ENCODE measurements at regions not wholly inside any gene's neighbourhood (a gene's known extent, or its start where the extent isn't known, plus 50 kb on each side); places are given as distances from the start of the nearest gene placed in this dataset.

GRCh38 chr5:152523964-152524363 is 118.9 kb upstream of the NMUR2 start:
- no peak overlapping the region for H3K4me3 ChIP-seq (ENCODE audit: insufficient read depth, low read length, poor library complexity, severe bottlenecking)
- H2AFZ ChIP-seq (ENCODE audit: low read depth, low read length, severe bottlenecking) = no peak overlapping the region
- no peaks in the 10 kb centered on the region for H3K79me2 ChIP-seq (ENCODE audit: insufficient read depth, low read length)
- no peaks in the 10 kb centered on the region for H3K9me2 ChIP-seq (replicated peaks; ENCODE audit: insufficient read depth, low read length)
- H4K20me1 ChIP-seq (ENCODE audit: low read depth, low read length) = no peaks in the 10 kb centered on the region
- H3K4me2 ChIP-seq (ENCODE audit: low read depth, low read length, poor library complexity, severe bottlenecking) = no peak overlapping the region
- H3K9me3 ChIP-seq (ENCODE audit: insufficient read depth, low read length) = no peaks in the 10 kb centered on the region
- no peak overlapping the region for H3K9ac ChIP-seq (ENCODE audit: low read length)
- H3K27ac ChIP-seq (ENCODE audit: low read depth, low read length) = no peak overlapping the region
- no peaks in the 10 kb centered on the region for H3F3A ChIP-seq (ENCODE audit: insufficient read depth)
- no peaks in the 10 kb centered on the region for H3K27me3 ChIP-seq (ENCODE audit: low read length)
- TF ChIP-seq, protein P1, sequence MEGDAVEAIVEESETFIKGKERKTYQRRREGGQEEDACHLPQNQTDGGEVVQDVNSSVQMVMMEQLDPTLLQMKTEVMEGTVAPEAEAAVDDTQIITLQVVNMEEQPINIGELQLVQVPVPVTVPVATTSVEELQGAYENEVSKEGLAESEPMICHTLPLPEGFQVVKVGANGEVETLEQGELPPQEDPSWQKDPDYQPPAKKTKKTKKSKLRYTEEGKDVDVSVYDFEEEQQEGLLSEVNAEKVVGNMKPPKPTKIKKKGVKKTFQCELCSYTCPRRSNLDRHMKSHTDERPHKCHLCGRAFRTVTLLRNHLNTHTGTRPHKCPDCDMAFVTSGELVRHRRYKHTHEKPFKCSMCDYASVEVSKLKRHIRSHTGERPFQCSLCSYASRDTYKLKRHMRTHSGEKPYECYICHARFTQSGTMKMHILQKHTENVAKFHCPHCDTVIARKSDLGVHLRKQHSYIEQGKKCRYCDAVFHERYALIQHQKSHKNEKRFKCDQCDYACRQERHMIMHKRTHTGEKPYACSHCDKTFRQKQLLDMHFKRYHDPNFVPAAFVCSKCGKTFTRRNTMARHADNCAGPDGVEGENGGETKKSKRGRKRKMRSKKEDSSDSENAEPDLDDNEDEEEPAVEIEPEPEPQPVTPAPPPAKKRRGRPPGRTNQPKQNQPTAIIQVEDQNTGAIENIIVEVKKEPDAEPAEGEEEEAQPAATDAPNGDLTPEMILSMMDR (IDR thresholded peaks at IDR 0.05; ENCODE audit: insufficient read depth, low read length, poor library complexity, severe bottlenecking) = no peak
- TF ChIP-seq EZH2phosphoT487 (conservative IDR thresholded peaks at IDR 0.05; ENCODE audit: low read length) = no peak
- H3K36me3 ChIP-seq (ENCODE audit: low read length) = no peaks in the 10 kb centered on the region

- H3K9ac ChIP-seq (ENCODE audit: low read length) = no peak overlapping the region
- H3K27ac ChIP-seq (ENCODE audit: low read depth, low read length) = no peak overlapping the region
- H3K36me3 ChIP-seq (ENCODE audit: low read length) = no peaks in the 10 kb centered on the region
- H3K4me2 ChIP-seq (ENCODE audit: low read depth, low read length, poor library complexity, severe bottlenecking) = no peak overlapping the region
- no peaks in the 10 kb centered on the region for H3K9me2 ChIP-seq (replicated peaks; ENCODE audit: insufficient read depth, low read length)
- TF ChIP-seq, protein P1 (IDR thresholded peaks at IDR 0.05; ENCODE audit: insufficient read depth, low read length, poor library complexity, severe bottlenecking) = no peak
- no peaks in the 10 kb centered on the region for H3K9me3 ChIP-seq (ENCODE audit: insufficient read depth, low read length)
- no peak overlapping the region for H3K4me3 ChIP-seq (ENCODE audit: insufficient read depth, low read length, poor library complexity, severe bottlenecking)
- H4K20me1 ChIP-seq (ENCODE audit: low read depth, low read length) = no peaks in the 10 kb centered on the region
- H3K79me2 ChIP-seq (ENCODE audit: insufficient read depth, low read length) = no peaks in the 10 kb centered on the region
- no peak overlapping the region for H2AFZ ChIP-seq (ENCODE audit: low read depth, low read length, severe bottlenecking)
- no peaks in the 10 kb centered on the region for H3F3A ChIP-seq (ENCODE audit: insufficient read depth)
- no peaks in the 10 kb centered on the region for H3K27me3 ChIP-seq (ENCODE audit: low read length)
These were observed 122.4 kb upstream of the NMUR2 start for GRCh38 chr5:152527358-152528052.

DNA sequence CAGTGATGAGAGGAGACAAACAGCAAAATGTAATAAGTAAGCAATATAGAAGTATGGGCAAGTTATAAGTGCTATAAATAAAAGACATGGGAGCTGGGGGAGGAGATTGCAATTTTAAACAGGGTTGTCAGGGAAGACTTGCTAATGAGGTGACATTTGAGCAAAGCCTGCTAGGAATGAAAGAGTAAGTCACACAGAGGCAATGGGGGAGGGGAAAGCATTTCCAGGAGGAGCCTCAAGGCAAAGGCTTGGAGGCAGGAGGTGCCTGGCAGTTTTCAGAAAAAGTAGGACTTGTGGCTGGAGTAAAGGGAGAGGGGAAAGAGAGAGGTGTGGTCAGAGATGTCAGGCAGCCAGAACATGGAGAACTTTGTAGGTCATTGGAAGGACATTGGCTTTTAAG is 124.4 kb upstream of the NMUR2 start:
- Histone ChIP-seq H3K9me3 (ENCODE audit: insufficient read depth, low read length) (no peaks in the 10 kb centered on the region), H3K4me2 (ENCODE audit: low read depth, low read length, poor library complexity, severe bottlenecking) (no peak overlapping the region), H3K27ac (ENCODE audit: low read depth, low read length) (no peak overlapping the region), H3K9me2 (replicated peaks; ENCODE audit: insufficient read depth, low read length) (no peaks in the 10 kb centered on the region), H3F3A (ENCODE audit: insufficient read depth) (no peaks in the 10 kb centered on the region), H4K20me1 (ENCODE audit: low read depth, low read length) (no peaks in the 10 kb centered on the region), H3K9ac (ENCODE audit: low read length) (no peak overlapping the region), H3K79me2 (ENCODE audit: insufficient read depth, low read length) (no peaks in the 10 kb centered on the region), H3K36me3 (ENCODE audit: low read length) (no peaks in the 10 kb centered on the region), H2AFZ (ENCODE audit: low read depth, low read length, severe bottlenecking) (no peak overlapping the region), H3K27me3 (ENCODE audit: low read length) (no peaks in the 10 kb centered on the region), H3K4me3 (ENCODE audit: insufficient read depth, low read length, poor library complexity, severe bottlenecking) (no peak overlapping the region)
- TF ChIP-seq, protein P1 (IDR thresholded peaks at IDR 0.05; ENCODE audit: insufficient read depth, low read length, poor library complexity, severe bottlenecking) = no peak
- no peak for TF ChIP-seq EZH2phosphoT487 (conservative IDR thresholded peaks at IDR 0.05; ENCODE audit: low read length)

All from SU-DHL-6 (cell line).